T-helper 2 cell (primary cell): ENCODE measurements at regions not wholly inside any gene's neighbourhood (a gene's known extent, or its start where the extent isn't known, plus 50 kb on each side); places are given as distances from the start of the nearest gene placed in this dataset.
A peak's percentile ranks its signal among the peaks of the same experiment; 100 is the strongest.

ENCODE experiments used
- DNase-seq, 5 experiments: peaks; one replicate each; pipeline versions ENCODE4 v3.0.0 to v3.0.0-alpha.2; 2012 to 2022

GRCh38 chr9:87122947-87123685, 175.8 kb upstream of the GAS1 start:
- DNase-seq, result peak in 1 of 5 experiments; percentile 32

- DNase-seq, result no peak
Observed at GRCh38 chr9:87123830-87124229, 176.5 kb upstream of the GAS1 start.

- DNase-seq, result peak in 1 of 5 experiments; percentile 3
Observed at GRCh38 chr9:87125819-87126218, 178.5 kb upstream of the GAS1 start.

- DNase-seq, result no peak
Observed at GRCh38 chr9:87127543-87127942, 180.2 kb upstream of the GAS1 start.

GRCh38 chr9:87127978-87128614, 180.8 kb upstream of the GAS1 start:
- no peak for DNase-seq

GRCh38 chr9:87128844-87129493, 181.7 kb upstream of the GAS1 start:
- no peak for DNase-seq

- no peak for DNase-seq
Observed at GRCh38 chr9:87135074-87135473, 187.8 kb upstream of the GAS1 start.

GRCh38 chr9:87137718-87138117, 190.4 kb upstream of the GAS1 start:
- no peak for DNase-seq

- DNase-seq, result no peak
Observed at GRCh38 chr9:87138128-87139040, 191.1 kb upstream of the GAS1 start.

GRCh38 chr9:87139099-87139730, 191.9 kb upstream of the GAS1 start:
- DNase-seq, result no peak

- DNase-seq, result no peak
Observed at GRCh38 chr9:87140142-87140541, 192.8 kb upstream of the GAS1 start.

GRCh38 chr9:87140605-87141109, 193.4 kb upstream of the GAS1 start:
- DNase-seq, result no peak

- DNase-seq, result no peak
Observed at GRCh38 chr9:87141124-87141523, 193.8 kb upstream of the GAS1 start.

GRCh38 chr9:87146933-87147332, 199.6 kb upstream of the GAS1 start:
- DNase-seq, result no peak

- no peak for DNase-seq
Observed at GRCh38 chr9:87147839-87148238, 200.5 kb upstream of the GAS1 start.

- no peak for DNase-seq
Observed at GRCh38 chr9:87148331-87149104, 201.2 kb upstream of the GAS1 start.

- no peak for DNase-seq
Observed at GRCh38 chr9:87149799-87150198, 202.5 kb upstream of the GAS1 start.

GRCh38 chr9:87152256-87152655, 204.9 kb upstream of the GAS1 start:
- no peak for DNase-seq

- DNase-seq, result no peak
Observed at GRCh38 chr9:87156247-87156646, 208.9 kb upstream of the GAS1 start.

- no peak for DNase-seq
Observed at GRCh38 chr9:87157366-87158031, 210.2 kb upstream of the GAS1 start.

GRCh38 chr9:87158765-87159164, 211.5 kb upstream of the GAS1 start:
- no peak for DNase-seq
